ENCODE measurements at regions not wholly inside any gene's neighbourhood (a gene's known extent, or its start where the extent isn't known, plus 50 kb on each side); places are given as distances from the start of the nearest gene placed in this dataset.

DNA sequence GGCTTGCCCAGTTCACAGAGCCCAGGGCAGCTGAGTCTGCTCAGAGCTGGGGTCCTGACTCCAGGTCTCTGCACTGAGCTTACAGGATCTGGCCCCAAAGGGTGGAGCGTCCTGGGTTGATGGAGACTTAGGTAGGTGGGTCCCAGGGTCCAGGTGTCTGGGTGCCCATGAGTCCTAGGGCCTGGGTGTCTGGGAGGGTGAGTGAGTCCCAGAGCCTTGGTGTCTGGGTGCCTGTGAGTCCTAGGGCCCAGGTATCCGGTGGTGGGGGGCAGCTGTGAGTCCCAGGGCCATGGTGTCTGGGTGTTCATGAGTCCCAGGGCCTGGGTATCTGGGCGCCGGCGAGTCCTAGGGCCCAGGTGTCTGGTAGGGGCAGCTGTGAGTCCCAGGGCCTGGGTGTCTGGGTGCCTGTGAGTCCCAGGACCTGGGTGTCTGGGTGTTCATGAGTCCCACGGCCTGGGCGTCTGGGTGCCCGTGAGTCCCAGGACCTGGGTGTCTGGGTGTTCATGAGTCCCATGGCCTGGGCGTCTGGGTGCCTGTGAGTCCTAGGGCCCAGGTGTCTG lies 1505.6 kb downstream of the BRD1 start:
- DNase-seq (ENCODE audit: low read depth, low spot score) = no peak

DNA sequence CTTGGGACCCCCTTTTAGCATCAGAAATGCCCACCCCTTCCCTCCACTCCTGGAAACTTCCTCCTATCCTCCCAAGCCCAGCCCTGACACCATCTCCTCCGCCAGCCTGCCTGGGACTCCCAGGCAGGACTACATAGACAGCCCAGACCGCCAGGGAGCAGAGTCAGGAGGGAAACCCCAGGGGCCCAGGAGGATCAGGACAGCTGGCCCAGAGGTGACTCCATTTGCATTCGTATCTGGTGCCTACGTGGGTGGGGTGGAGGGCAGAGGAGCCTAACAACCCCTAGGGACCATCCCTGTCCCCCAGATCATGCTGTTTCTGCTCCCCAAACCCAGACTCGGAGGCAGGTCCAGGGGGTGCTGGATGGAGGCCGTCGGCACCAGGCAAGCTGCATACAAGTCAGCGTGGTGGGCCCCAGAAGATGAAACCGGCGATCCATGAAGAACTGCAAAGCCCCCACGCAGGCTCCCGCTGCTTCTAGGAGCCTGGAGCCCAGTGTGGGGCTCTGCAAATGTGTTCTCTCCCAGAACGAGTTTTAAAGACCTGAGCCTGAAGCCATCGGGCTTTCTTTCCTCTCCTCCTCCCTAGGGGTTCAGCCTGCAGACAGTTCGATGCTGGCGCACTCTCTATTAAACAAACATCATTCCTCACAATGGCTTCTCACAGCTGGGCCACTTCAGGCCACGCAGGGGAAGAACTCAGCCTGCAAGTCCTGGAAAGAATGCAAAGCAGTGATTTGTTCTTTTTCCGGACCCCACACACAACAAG lies 1506.8 kb downstream of the BRD1 start:
- no peak for DNase-seq (ENCODE audit: low read depth, low spot score)

DNA sequence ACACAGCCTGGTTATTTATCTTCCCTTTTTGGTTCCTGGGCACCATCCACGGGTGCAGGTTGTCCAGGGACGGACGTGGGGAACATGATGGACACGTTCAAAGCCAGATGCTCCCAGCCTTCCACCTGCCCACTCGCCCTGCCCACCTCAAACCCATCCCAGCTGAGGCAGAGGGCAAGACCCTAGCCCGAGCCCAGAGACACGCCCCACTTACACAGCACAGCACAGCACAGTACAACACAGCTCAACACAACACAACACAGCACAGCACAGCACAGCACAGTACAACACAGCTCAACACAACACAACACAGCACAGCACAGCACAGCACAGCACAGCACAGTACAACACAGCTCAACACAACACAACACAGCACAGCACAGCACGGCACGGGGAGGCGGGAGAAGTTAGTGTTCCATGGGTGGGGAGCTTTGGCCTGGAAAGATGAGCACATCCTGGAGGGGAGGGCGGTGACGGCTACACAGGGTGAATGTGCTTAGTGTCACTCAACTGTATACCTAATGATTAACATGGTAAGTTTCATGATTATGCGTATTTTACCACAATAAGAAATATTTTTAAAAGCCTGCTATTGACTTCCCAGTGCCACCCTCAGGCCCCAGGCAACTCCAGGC lies 1507.5 kb downstream of the BRD1 start:
- no peak for DNase-seq (ENCODE audit: low read depth, low spot score)

DNA sequence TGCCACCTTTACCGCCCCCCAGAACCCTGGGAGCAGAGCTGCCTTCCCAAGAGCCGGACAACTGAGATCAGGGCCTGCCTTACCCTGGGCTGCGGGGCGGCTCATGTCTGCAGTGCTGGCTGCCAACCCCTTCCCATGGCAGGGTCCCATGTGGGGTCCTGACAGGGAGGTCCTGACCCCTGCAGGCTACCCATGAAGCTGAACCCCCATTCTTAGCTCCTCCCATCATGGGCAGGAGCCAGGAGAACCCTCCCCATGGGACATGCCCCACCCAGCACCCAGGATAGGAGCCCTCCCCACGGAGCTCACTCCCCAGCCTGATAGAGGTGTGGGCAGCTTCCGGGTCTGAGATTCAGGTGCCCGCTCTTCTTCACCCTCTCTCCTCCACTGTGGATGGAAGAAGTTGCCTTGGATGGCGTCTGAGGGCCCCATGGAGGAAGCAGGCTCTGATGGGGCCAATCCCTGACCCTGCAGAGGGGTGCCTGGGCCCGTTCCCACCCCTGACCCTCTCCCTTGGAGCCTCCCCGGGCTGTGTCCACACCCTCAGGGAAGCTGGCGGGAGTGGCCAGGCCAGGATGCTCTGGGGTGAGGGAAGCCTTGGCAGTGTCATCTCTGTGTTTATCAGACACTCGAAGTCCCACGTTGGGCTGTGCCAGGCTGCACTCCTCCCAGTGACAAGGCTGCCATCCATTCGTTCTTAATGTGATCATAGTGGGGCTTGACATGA lies 1508.2 kb downstream of the BRD1 start:
- no peak for DNase-seq (ENCODE audit: low read depth, low spot score)

DNA sequence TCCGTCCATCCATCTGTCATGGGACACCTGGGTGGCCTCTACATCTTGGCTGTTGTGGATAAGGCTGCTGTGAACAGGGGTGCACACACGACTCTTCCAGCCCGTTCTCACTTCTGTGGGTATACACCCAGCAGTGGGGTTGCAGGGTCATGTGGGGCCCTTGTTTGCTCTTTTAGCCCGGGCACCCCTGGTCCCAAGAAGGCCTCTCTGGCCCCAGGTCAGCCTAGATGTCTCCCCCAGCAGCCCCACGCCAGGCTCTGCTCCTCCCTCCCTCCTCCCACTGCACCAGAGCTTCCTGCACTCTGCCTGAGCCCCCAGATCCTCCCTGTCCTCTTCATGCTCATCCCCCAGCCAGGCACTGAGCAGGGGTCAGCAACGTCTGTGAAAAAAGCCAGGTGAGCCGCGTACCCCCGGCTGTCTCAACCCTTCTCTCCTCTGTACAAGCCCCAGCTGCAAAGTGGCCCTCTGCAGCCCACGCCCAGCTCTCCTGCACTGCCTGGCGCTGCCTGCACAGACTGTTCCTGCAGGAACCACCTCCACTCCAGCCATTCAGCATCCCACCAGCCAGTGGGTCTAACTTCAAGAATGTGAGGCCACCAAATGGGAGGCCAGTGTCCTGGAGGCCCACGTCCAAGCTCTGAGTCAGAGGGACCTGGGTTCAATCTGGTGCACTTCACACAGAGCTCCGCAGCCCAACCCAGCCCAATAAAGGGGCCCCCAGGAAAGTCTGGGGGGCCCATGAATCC lies 1508.9 kb downstream of the BRD1 start:
- no peak for DNase-seq (ENCODE audit: low read depth, low spot score)

DNA sequence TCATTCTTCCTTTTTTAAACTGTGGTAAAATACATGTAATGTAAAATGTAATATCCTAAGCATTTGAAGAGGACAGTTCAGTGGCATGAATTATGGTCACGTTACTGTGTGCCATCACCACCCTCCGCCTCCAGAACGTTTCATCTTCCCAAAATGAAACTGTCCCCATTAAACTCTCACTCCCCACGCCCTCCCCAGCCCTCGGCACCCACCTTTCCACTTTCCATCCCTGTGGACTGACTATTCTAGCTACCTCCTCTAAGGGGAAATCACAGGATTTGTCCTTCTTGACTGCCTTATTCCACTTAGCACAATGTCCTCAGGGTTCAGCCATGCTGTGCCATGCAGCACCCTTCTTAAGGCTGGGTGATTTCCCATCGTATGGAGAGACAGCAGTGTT lies 1509.5 kb downstream of the BRD1 start:
- DNase-seq (ENCODE audit: low read depth, low spot score) = no peak

DNA sequence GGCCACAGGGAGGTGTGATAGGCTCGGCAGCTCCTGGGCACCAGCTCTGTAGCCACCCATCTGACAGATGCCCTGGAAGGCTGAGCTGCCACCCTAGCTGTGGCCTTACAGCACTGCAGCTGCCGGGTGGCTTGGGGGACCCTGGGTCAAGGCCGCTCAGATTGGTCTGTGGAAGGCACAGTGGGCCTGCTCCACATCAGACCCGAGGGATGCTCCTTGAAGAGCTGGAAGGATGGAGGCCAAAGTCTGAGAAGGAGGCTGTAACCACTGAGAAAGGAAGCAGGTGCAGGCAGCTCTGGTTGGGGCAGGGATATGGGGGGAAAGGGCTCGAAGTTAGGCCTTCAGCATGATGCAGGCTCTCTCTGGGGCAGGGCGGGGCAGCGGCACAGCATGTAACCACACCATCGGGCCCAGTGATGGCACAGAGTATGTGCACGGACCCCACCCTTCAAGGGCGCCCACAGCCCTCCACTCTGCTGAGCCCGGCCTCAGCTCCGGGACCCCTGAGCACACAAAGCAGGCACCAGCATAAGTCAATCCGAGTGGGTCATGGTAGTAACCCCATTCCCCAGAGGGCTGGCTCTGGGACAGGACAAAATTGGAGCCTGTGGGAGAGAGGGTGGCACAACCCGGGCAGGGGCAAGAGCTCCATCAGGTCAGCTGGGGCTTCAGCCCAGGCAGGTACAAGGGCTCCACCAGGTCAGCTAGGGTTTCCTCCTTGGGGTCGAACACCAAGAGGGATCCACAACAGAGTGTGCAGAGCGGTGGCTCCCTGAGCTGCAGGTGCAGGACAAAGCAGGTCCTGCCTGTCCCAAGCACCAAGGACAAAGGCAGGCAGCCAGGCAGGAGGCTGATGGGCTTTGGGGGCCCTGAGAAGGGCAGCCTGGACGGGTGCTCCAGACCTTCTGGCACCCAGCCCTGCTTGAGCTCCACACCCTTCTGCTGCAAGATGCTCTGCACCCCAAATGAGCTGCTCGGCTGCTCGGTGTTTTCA lies 1511.1 kb downstream of the BRD1 start:
- no peak for DNase-seq (ENCODE audit: low read depth, low spot score)

DNA sequence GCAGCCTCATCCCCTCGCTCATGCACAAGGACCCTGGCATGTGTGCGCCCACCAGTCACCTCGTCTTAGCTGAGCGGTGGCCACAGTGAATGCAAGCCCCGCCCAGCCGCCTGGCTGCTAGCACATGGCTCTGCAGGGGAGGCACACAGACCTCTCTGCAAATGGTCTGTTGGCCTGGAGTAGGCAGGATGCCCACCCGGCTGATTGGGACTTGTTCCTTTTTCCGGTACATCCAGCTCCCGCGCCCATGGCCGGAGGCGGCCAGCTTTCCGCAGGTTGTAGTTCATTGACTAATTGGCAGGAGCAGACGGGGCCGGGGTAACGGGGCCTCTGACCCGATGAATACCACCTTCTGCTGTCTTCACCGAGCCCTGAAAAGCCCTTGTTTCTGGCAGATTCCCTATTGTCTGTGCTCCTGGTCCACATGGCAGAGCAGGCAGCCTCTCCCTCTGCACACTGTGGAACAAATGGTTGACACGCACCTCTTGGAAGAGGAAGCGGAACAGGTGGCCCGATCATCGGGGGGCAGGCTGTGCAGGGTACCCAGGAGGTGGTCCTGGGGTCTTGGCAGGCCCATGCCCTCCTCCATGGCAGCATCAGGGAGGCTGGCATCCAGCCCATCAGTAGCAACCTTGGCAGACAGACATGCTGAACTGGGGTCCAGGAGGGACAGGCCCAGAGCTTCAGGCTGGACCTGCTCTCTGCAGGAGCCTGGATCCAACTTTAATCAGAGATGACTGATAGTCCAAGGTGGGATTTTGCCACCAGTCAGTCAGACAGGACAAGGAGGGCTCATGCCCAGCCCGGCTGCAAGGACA lies 1512.0 kb downstream of the BRD1 start:
- no peak for DNase-seq (ENCODE audit: low read depth, low spot score)

DNA sequence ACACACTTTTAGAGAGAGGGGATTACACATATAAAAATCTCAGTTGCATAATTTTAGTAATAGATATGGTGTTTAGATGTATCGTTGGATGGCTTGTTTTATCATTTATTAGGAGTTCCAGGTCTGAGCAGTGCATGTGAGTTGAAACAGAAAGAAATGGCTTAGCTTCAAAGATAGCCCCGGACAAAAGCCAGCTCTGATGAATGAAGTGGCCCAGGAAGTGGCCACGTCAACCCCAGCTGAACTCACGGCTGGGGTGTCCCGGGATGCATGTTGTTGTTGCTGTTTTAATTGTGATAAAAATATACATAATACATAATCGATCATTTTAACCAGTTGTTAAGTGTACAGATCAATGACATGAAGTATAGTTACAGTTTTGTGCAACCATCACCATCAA lies 1513.6 kb downstream of the BRD1 start:
- DNase-seq (ENCODE audit: low read depth, low spot score) = no peak

DNA sequence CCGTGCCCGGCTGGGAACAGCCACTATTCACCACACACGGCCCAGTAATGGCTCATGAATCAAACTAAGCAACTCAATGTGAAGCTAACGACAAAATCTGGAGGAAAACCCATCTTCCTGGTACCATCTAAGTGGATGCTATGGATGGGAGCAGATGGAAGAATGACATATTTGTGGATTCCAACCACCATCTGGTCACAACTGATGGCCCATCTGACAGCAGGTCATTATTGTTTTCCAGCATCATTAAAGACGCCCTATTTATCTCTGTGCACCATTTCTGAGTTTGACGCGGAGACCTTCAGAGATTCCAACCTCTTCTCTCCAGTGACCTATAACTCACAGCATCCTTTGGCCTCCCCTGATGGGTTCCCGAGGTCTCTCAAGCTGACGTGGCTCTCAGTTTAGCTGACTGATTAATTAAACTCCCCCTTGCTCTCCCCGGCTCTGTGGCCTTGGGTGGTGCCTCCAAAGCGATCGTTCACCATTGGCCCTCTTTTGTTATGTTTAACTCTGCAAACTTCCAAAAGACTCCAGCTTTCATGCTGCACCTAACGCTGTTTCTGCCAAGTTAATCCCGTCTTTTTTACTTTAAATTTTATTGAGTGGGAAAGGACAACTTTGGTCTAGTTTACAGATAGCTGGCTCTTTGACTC lies 1514.4 kb downstream of the BRD1 start:
- DNase-seq (ENCODE audit: low read depth, low spot score) = no peak

DNA sequence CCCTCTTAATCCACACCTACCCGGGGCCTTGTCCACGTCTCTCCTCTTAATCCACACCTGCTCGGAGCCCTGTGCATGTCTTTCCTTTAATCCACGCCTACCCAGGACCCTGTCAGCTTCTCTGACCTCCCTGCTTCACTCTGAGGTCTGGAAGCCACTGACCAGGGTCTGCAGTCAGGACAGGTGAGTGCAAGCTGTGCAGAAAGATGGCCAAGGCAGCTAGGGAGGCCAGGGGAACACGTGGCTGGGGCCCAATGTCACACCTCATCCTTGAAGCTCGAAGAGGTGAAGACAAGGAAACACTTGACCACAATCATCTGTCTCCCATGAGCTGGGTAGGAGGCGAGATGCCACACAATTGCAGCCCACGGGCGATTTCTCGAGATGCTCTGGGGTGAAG lies 1516.9 kb downstream of the BRD1 start:
- DNase-seq (ENCODE audit: low read depth, low spot score) = no peak

DNA sequence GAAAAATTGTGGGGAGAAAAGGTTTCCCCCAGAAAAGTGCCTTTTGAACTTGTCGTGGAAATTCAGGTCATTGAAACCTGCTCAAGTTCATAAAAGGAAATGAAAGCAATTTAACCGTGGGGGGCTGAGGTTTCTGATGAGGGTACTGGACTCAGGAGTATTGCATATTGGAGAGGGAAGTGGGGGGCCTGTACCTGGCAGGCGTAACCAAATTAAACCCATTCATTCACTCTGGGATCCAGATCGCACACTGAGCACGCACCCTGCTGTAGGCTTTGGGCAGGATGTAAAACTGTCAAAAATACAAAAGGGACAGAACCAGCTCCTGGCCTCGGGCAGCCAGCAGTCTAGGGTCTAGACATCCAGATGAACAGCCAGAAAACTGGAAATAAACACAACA lies 1517.4 kb downstream of the BRD1 start:
- DNase-seq (ENCODE audit: low read depth, low spot score) = no peak

DNA sequence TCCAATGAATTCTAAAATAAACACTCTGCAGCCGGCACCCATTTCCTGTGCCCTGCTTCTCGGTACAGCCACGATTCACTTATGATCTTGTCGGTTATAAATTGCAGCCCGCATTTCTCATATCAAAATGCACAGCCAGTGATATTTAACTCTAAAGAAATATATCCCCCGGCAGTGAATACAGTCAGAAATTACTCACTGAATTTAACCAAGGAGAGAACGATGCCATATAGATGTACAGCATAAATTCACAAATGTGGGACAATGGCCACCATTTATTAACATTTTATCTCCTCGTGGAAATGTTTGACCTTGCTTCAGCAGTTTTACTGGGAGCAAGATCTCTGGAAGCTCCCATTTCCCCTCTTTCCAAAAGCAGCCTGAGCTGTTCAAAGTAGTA lies 1517.8 kb downstream of the BRD1 start:
- DNase-seq (ENCODE audit: low read depth, low spot score) = no peak

DNA sequence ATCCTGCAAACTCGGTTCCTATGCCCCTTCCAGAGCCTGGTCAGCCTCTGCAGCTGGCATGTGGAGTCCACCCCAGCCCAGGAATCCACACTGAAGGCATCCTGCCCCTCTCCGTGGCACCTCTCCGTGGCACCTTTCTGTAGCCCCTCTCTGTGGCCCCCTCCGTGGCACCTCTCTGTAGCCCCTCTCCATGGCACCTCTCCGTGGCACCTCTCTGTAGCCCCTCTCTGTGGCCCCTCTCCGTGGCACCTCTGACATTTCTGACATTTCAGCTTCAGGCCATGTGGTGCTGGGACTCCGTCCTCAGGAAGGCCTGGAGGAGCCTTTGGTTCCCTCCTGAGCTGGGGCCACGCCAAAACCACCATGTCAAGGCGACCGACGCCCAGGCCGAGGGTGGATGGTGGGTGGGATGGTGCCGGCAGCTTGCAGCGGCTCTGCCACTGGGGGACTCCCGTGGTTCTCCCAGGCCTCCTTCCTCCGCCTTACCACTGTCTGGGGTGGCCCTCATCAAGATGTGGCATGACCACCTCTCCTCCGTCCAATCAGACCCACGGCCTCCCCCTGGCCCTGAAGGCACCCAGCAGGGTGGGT lies 1518.5 kb downstream of the BRD1 start:
- DNase-seq (ENCODE audit: low read depth, low spot score) = no peak

DNA sequence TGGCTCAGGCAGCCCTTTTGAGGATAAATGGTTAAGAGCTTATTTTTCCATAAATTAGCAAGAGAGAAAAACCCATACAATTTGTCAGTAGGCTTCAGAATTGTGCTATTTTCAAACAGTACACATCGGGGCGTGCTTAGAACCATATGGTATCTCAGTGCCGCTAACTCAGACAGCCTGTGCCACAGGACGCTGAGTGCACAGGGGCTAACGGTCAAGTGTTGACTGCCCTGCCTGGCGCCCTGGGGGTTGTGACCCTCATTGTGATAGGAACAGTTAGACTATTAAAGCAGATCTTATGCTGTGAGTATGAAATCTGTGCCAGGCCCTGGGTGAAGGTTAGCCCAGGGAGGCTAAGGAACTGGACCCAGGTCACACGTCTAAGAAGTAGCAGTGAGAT lies 1519.7 kb downstream of the BRD1 start:
- no peak for DNase-seq (ENCODE audit: low read depth, low spot score)

DNA sequence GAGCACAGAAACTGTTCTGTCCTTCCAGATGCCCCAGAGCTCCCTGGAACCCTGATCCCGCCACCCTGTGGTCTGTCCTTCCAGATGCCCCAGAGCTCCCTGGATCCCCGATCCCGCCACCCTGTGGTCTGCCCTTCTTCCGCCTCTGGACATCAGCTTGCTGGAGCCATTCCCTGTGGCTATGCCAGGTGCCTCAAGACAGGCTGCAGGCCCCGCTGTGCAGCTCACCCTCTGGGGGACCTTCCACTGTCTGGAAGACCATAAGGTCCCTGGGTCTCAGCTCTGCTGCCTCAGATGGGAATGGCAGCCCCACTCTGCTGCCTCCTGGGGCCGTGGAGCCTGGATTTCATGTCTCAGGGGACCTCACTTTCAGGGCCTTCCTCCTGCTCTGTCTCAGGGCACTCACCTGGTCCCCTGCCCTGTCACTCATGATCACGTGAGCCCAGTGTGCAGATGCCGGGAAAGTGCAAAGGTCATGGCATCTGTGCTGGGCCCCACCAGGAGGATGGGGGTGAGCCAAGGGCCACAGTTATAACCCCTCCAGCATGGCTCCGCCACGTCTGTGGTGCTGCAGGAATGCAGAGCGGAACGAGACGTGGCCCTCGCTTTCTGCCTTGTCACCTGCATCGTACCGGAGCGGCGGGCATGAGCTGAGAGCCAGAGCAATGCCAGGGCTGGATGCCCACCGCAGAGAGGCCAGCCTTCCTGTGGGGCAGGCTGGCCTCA lies 1520.7 kb downstream of the BRD1 start:
- DNase-seq (ENCODE audit: low read depth, low spot score) = no peak

DNA sequence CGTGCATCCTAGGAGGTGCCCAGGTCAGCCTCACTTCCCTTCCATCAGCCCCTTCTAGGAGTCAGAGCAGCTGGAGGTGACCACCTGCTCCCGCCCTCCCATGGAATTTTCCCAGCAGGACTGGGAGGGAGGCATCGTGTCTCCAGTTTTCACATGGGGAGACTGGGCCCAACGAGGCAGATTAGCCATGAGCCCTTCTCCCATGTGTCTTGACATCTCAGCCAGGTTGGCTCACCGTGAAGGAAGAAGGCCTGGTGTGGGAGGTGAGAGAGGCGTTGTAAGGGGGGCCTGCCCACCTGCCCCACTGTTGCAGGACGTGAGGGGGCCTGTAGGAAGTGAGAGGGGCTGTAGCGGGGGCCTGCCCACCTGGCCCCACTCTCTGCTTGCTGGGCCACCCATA lies 1521.4 kb downstream of the BRD1 start:
- no peak for DNase-seq (ENCODE audit: low read depth, low spot score)

DNA sequence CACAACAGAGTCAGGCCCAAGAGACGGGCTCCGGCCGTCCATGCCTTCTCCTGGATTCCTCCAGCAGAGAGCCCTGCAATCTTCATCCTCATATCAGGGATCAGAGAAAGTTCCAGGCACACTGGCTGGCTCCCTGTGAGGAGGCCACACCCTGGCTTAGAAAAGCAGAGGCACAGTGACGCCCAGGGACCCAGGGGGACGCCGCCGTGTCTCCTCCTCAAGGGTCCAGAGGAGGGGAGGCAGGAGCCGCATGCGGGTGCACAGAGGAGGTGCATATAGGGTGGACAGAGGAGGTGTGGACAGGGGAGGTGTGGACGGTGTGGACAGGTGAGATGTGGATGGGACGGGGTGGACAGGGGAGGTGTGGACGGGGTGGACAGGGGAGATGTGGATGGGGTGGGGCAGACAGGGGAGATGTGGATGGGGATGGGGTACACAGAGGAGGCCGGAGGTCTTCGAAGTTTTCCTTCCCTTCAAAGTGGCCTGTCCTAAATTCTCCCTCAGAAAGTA lies 1521.9 kb downstream of the BRD1 start:
- DNase-seq (ENCODE audit: low read depth, low spot score) = no peak
